ENCODE measurements at regions not wholly inside any gene's neighbourhood (a gene's known extent, or its start where the extent isn't known, plus 50 kb on each side); places are given as distances from the start of the nearest gene placed in this dataset.

GRCh38 chr6:148087659-148088058, 255.0 kb upstream of the SASH1 start:
- TF ChIP-seq CEBPB (IDR thresholded peaks at IDR 0.05; ENCODE audit: low read depth, low read length) (no peak), USF2 (IDR thresholded peaks at IDR 0.05; ENCODE audit: low read depth, low read length) (no peak), POLR2A (IDR thresholded peaks at IDR 0.05; ENCODE audit: low read depth, low read length) (no peak), CTCF (conservative IDR thresholded peaks at IDR 0.05; ENCODE audit: low read depth, low read length) (no peak), MXI1 (IDR thresholded peaks at IDR 0.05; ENCODE audit: borderline replicate concordance, low read depth, low read length) (no peak), RCOR1 (IDR thresholded peaks at IDR 0.05; ENCODE audit: insufficient replicate concordance, low read length) (no peak), RAD21 (IDR thresholded peaks at IDR 0.05; ENCODE audit: low read length) (no peak), SMC3 (IDR thresholded peaks at IDR 0.05; ENCODE audit: low read depth, low read length) (no peak), MAFK (IDR thresholded peaks at IDR 0.05; ENCODE audit: low read depth, low read length) (no peak), RFX5 (IDR thresholded peaks at IDR 0.05; ENCODE audit: low read depth, low read length) (no peak)

All from IMR-90 (cell line).